ENCODE measurements at regions not wholly inside any gene's neighbourhood (a gene's known extent, or its start where the extent isn't known, plus 50 kb on each side); places are given as distances from the start of the nearest gene placed in this dataset.

- DNase-seq, result no peak
Measured at GRCh38 chr18:61616111-61616610, 276.6 kb downstream of the RNF152 start.

DNA sequence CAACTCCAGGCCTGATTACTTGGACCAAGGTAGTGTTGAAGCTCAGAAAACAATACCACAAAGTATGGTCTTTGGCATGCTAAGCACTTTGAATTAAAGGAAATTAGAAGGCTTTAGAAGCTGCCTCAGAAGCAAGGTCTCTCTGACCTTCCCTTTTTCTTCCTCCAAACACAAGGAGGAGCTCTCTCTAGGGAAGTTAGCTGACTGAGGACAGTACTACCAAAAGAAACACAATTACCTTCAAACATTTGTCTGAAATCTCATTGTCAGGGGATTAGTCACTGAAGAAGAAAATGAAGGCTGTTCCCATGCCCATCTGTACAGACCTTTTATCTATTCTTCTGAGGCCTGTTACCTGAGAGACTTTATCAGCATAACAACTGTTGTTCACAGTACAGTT lies 279.3 kb downstream of the CDH20 start:
- no peak for DNase-seq

- no peak for DNase-seq
Measured at GRCh38 chr18:61609131-61609530, 275.9 kb downstream of the CDH20 start.

- DNase-seq, result no peak
Measured at GRCh38 chr18:61608316-61608715, 275.1 kb downstream of the CDH20 start.

- no peak for DNase-seq
Measured at GRCh38 chr18:61607867-61608266, 274.6 kb downstream of the CDH20 start.

- peak; percentile 94 for DNase-seq
Measured at GRCh38 chr18:61606759-61607158, 273.5 kb downstream of the CDH20 start.

DNA sequence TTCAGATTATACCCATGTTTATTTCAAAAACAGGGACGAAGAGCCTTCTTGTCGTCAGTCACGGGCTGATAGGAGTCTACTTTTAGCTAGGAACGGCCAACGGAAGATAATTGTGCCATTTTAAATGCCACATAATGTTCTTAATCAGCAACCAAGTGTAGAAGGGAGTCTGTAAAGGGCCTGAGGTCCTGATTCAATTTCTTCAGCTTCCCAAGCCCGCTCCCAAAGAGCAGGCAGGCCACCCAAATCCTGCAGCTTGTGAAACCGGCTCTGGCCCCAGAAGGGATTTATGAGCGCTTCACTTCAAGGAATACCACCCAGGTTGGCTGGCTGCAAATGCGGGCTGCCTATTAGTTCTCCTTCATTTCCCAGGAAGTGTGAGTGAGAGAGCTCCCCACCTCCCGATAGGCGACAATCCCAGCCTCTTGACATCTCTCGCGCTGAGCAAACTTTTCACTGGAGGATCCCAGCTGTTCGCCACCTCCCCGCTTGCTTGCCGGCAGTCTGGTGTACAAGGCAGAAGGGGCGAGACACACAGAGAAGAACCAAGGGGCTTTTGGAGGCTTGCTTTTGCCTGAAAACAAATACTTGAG lies 272.9 kb downstream of the CDH20 start:
- DNase-seq, result peak; percentile 30

DNA sequence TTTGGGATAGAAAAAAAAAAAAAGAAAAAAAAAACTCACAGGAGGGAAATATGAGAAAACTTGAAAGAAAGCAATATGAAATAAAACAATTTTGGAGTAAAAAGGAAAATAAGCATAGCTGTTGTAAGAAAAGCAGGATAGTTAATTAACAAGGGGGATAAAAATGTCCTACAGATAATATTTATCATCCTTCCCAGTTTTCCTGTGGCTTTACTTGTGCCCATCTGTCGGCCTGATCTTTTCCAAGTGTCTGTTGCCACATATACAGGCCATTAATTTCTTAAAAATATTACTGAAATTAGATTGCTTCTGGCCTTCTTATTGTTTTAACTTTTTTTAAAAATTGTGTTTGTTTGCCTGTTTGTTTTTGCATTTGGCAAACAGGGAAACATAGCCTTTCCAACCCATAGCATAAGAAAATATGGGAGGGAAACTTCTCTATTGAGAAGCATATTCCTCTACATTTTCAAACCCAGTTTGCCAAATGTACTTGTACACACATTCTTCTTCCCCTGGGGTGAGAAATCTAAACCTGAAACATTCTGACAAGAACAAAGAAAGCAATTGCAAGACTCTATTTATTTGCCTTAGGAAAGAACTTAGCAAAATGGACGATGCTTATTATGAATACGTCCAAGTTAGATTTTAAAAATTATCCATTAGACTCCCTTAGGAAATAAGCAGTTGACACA lies 272.3 kb downstream of the CDH20 start:
- no peak for DNase-seq
